ENCODE measurements at regions not wholly inside any gene's neighbourhood (a gene's known extent, or its start where the extent isn't known, plus 50 kb on each side); places are given as distances from the start of the nearest gene placed in this dataset.

DNA sequence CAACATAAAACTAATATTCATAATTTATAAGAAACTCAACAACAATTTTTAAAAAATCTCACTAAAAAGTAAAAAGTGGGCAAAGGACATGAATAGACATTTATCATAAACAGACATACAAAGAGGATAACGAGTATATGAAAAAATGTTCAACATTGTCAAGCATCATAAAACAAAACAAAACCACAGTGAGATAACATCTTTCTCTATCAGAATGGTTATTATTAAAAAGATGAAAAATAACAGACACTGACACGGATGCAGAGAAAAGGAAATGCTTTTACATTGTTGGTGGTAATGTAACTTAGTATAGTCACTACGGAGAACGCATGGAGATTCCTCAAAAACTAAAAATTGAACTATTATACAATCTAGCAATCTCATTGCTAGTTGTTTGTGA is 813.0 kb downstream of the LUZP2 start:
- ATAC-seq (no peak), DNase-seq (ENCODE audit: low read depth, low spot score) (no peak)
- intact Hi-C loops (cut with micrococcal nuclease) = no loop called here
- no peak overlapping the region for H3K27ac ChIP-seq (ENCODE audit: low read depth, low read length)
- no peak overlapping the region for H3K4me3 ChIP-seq (replicated peaks in 1 of 2; ENCODE audit: low read depth in 1 of 2, low read length in 2 of 2)
- POLR2A ChIA-PET = no interaction called here
- CTCF ChIA-PET = no interaction called here
- peaks cover 2 to 4% of the 10 kb centered on the region in 2 experiments; a peak in 2 of 4 replicates for H3K9me3 ChIP-seq (ENCODE audit: control insufficient read depth in 1 of 2, insufficient read depth in 1 of 2, low read depth in 1 of 2, low read length in 2 of 2)
- TF ChIP-seq YY1 (IDR thresholded peaks at IDR 0.05; ENCODE audit: extremely low read depth, insufficient replicate concordance, low read depth, low read length) = no peak
- TF ChIP-seq ATF3 (IDR thresholded peaks at IDR 0.05) = no peak
- TF ChIP-seq FOSL1 (IDR thresholded peaks at IDR 0.05; ENCODE audit: low read depth) = no peak
- TF ChIP-seq ZFX (IDR thresholded peaks at IDR 0.05) = no peak
- TF ChIP-seq ZBTB33 (IDR thresholded peaks at IDR 0.05; ENCODE audit: extremely low read depth, insufficient replicate concordance, low read length) = no peak
- no peak for TF ChIP-seq ZNF274 (IDR thresholded peaks at IDR 0.05; ENCODE audit: low read depth, low read length)
- TF ChIP-seq, protein P1, sequence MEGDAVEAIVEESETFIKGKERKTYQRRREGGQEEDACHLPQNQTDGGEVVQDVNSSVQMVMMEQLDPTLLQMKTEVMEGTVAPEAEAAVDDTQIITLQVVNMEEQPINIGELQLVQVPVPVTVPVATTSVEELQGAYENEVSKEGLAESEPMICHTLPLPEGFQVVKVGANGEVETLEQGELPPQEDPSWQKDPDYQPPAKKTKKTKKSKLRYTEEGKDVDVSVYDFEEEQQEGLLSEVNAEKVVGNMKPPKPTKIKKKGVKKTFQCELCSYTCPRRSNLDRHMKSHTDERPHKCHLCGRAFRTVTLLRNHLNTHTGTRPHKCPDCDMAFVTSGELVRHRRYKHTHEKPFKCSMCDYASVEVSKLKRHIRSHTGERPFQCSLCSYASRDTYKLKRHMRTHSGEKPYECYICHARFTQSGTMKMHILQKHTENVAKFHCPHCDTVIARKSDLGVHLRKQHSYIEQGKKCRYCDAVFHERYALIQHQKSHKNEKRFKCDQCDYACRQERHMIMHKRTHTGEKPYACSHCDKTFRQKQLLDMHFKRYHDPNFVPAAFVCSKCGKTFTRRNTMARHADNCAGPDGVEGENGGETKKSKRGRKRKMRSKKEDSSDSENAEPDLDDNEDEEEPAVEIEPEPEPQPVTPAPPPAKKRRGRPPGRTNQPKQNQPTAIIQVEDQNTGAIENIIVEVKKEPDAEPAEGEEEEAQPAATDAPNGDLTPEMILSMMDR (IDR thresholded peaks at IDR 0.05 in 2 of 3, conservative IDR thresholded peaks at IDR 0.05 in 1 of 3; ENCODE audit: borderline replicate concordance in 1 of 3, insufficient read depth in 1 of 3, low read depth in 2 of 3, low read length in 2 of 3) = no peak
- TF ChIP-seq TCF7L2 (IDR thresholded peaks at IDR 0.05; ENCODE audit: borderline replicate concordance, extremely low read depth, insufficient read depth, insufficient read length) = no peak
- no peak for TF ChIP-seq EZH2 (IDR thresholded peaks at IDR 0.05)
- no peak for TF ChIP-seq CBX3 (IDR thresholded peaks at IDR 0.05; ENCODE audit: low read depth)
- TF ChIP-seq POLR2A (IDR thresholded peaks at IDR 0.05; ENCODE audit: borderline replicate concordance, extremely low read depth, insufficient read depth, insufficient read length) = no peak
- no peak for TF ChIP-seq SP1 (IDR thresholded peaks at IDR 0.05; ENCODE audit: low read depth)
- H4K20me1 ChIP-seq (ENCODE audit: insufficient read depth) = no peaks in the 10 kb centered on the region
- H3K36me3 ChIP-seq (ENCODE audit: control insufficient read depth in 1 of 2, insufficient read depth in 2 of 2, low read length in 2 of 2) = no peaks in the 10 kb centered on the region
- no peaks in the 10 kb centered on the region for H3K79me2 ChIP-seq (ENCODE audit: insufficient read depth, low read length)
- H3K27me3 ChIP-seq (ENCODE audit: insufficient read depth, low read length) = no peaks in the 10 kb centered on the region
- H2AFZ ChIP-seq (ENCODE audit: low read depth, low read length, poor library complexity, severe bottlenecking) = no peak overlapping the region
- RAD21 ChIA-PET (ENCODE audit: low non-redundant PET in 1 of 2, low total read pairs in 2 of 2, uncharacterized antibody in 2 of 2, unreplicated experiment in 2 of 2) = no interaction called here
- H3K4me1 ChIP-seq (ENCODE audit: control insufficient read depth in 1 of 2, insufficient read depth in 2 of 2, low read length in 2 of 2) = no peaks in the 10 kb centered on the region
- no peak overlapping the region for H3K4me2 ChIP-seq (ENCODE audit: low read length)
- no TSS peak for BruUV-seq (replicated peaks)
- no peaks in the 10 kb centered on the region for H3K9me2 ChIP-seq (ENCODE audit: insufficient read depth)
- no peak overlapping the region for H3K9ac ChIP-seq (ENCODE audit: low read length)

Measured in HCT116 (cell line).